ENCODE measurements at regions not wholly inside any gene's neighbourhood (a gene's known extent, or its start where the extent isn't known, plus 50 kb on each side); places are given as distances from the start of the nearest gene placed in this dataset.

GRCh38 chr2:203814661-203815540 is 52.7 kb upstream of the CTLA4 start:
- DNase-seq, result peak; percentile 72

GRCh38 chr2:203815541-203815898 is 52.1 kb upstream of the CTLA4 start:
- DNase-seq, result no peak

- DNase-seq, result no peak
Observed at GRCh38 chr2:203817147-203817546, 50.4 kb upstream of the CTLA4 start.

All from NCI-H1436 (cell line).